Limb (tissue), 2 donors: ENCODE measurements at regions not wholly inside any gene's neighbourhood (a gene's known extent, or its start where the extent isn't known, plus 50 kb on each side); places are given as distances from the start of the nearest gene placed in this dataset.
"Not testable (repeated sequence)": the region's sequence is repeated elsewhere in the genome, so short reads cannot be mapped to it uniquely, and the experiment has no call there.

ENCODE experiments used
- DNase-seq, 2 donors: peaks; one replicate each; pipeline ENCODE4 v3.0.0-alpha.2; 2016; ENCODE audit errors: extremely low spot score in 2 of 2

- DNase-seq, result no peak
Measured at GRCh38 chr19:30267332-30267731, 104.9 kb upstream of the ZNF536 start.

- no peak for DNase-seq
Measured at GRCh38 chr19:30268601-30269000, 103.6 kb upstream of the ZNF536 start.

- no peak for DNase-seq
Measured at GRCh38 chr19:30269638-30270037, 102.5 kb upstream of the ZNF536 start.

- DNase-seq, result no peak
Measured at GRCh38 chr19:30271816-30272215, 100.4 kb upstream of the ZNF536 start.

- no peak for DNase-seq
Measured at GRCh38 chr19:30272554-30272953, 99.6 kb upstream of the ZNF536 start.

- DNase-seq, result no peak
Measured at GRCh38 chr19:30273184-30273583, 99.0 kb upstream of the ZNF536 start.

GRCh38 chr19:30274987-30275386, 97.2 kb upstream of the ZNF536 start:
- no peak for DNase-seq

GRCh38 chr19:30276011-30276882, 95.9 kb upstream of the ZNF536 start:
- no peak for DNase-seq

- DNase-seq, result no peak
Measured at GRCh38 chr19:30276883-30277280, 95.3 kb upstream of the ZNF536 start.

GRCh38 chr19:30277941-30278881, 94.0 kb upstream of the ZNF536 start:
- DNase-seq, result no peak

GRCh38 chr19:30278882-30279254, 93.3 kb upstream of the ZNF536 start:
- no peak for DNase-seq

GRCh38 chr19:30280018-30280417, 92.2 kb upstream of the ZNF536 start:
- no peak for DNase-seq

GRCh38 chr19:30281906-30282305, 90.3 kb upstream of the ZNF536 start:
- no peak for DNase-seq

GRCh38 chr19:30283556-30283955, 88.6 kb upstream of the ZNF536 start:
- no peak for DNase-seq

GRCh38 chr19:30284209-30284608, 88.0 kb upstream of the ZNF536 start:
- DNase-seq, result no peak

GRCh38 chr19:30284885-30285284, 87.3 kb upstream of the ZNF536 start:
- DNase-seq, result no peak

- DNase-seq, result no peak
Measured at GRCh38 chr19:30286378-30286777, 85.8 kb upstream of the ZNF536 start.

GRCh38 chr19:30287259-30287658, 84.9 kb upstream of the ZNF536 start:
- no peak for DNase-seq

GRCh38 chr19:30287973-30288372, 84.2 kb upstream of the ZNF536 start:
- DNase-seq, result no peak

GRCh38 chr19:30288911-30289310, 83.3 kb upstream of the ZNF536 start:
- no peak for DNase-seq

GRCh38 chr19:30289336-30289735, 82.8 kb upstream of the ZNF536 start:
- DNase-seq, result no peak

- not testable (repeated sequence) for DNase-seq
Measured at GRCh38 chr19:30290805-30291204, 81.4 kb upstream of the ZNF536 start.
